GM23248 (cell line): ENCODE measurements at regions not wholly inside any gene's neighbourhood (a gene's known extent, or its start where the extent isn't known, plus 50 kb on each side); places are given as distances from the start of the nearest gene placed in this dataset.

Experiments
- DNase-seq: peaks from one replicate; pipeline ENCODE4 v3.0.0-alpha.2; 2015
- H2AFZ ChIP-seq: fragments of 200-600 bp; sonication (generic); 2 replicates; pipeline ENCODE4 v1.6.1; 2016; ENCODE audit warnings: antibody characterized with exemption
- H3F3A ChIP-seq: fragments of 200-600 bp; sonication (generic); 2 replicates; pipeline ENCODE4 v1.6.1; 2016; ENCODE audit warnings: mild to moderate bottlenecking, antibody characterized with exemption, mixed run types; ENCODE audit not compliant: insufficient read depth
- H3K27ac ChIP-seq: fragments of 200-600 bp; sonication (generic); 2 replicates; pipeline ENCODE4 v1.5.1; 2016; ENCODE audit warnings: mild to moderate bottlenecking
- H3K27me3 ChIP-seq: fragments of 200-600 bp; sonication (generic); replicated peaks from 2 replicates; pipeline ENCODE4 v1.6.1; 2016; ENCODE audit warnings: mild to moderate bottlenecking; ENCODE audit not compliant: insufficient read depth
- H3K36me3 ChIP-seq: fragments of 200-600 bp; sonication (generic); 2 replicates; pipeline ENCODE4 v1.6.1; 2016; ENCODE audit warnings: low read depth, mild to moderate bottlenecking
- H3K4me1 ChIP-seq: fragments of 200-600 bp; sonication (generic); 2 replicates; pipeline ENCODE4 v1.6.1; 2016; ENCODE audit warnings: mild to moderate bottlenecking; ENCODE audit not compliant: insufficient read depth
- H3K4me2 ChIP-seq: fragments of 200-600 bp; sonication (generic); one replicate; pipeline ENCODE4 v1.6.1; 2016; ENCODE audit warnings: mild to moderate bottlenecking; ENCODE audit not compliant: unreplicated experiment
- H3K4me3 ChIP-seq: fragments of 200-600 bp; sonication (generic); 2 replicates; pipeline ENCODE4 v1.5.1; 2016; ENCODE audit warnings: mild to moderate bottlenecking
- H3K79me2 ChIP-seq: fragments of 200-600 bp; sonication (generic); 2 replicates; pipeline ENCODE4 v1.6.1; 2016; ENCODE audit warnings: mild to moderate bottlenecking; ENCODE audit not compliant: insufficient read depth
- H3K9ac ChIP-seq: fragments of 200-600 bp; sonication (generic); 2 replicates; pipeline ENCODE4 v1.6.1; 2016; ENCODE audit warnings: mild to moderate bottlenecking
- H3K9me2 ChIP-seq: fragments of 200-600 bp; sonication (generic); 2 replicates; pipeline ENCODE4 v1.6.1; 2016; ENCODE audit warnings: mixed run types, mild to moderate bottlenecking, moderate library complexity; ENCODE audit not compliant: insufficient read depth
- H3K9me3 ChIP-seq: fragments of 200-600 bp; sonication (generic); one replicate; pipeline ENCODE4 v1.6.1; 2017; ENCODE audit warnings: low read depth
- H4K20me1 ChIP-seq: fragments of 200-600 bp; sonication (generic); 2 replicates; pipeline ENCODE4 v1.6.0; 2016; ENCODE audit not compliant: insufficient read depth
- EZH2 ChIP-seq: fragments of 200-600 bp; sonication (generic); IDR thresholded peaks from 2 replicates; pipeline ENCODE4 v1.6.1; 2018; ENCODE audit warnings: antibody characterized with exemption, mild to moderate bottlenecking; ENCODE audit not compliant: insufficient read depth, poor library complexity, severe bottlenecking
- EZH2phosphoT487 ChIP-seq: fragments of 200-600 bp; sonication (generic); IDR thresholded peaks from 2 replicates; pipeline ENCODE4 v1.6.1; 2018; ENCODE audit warnings: antibody characterized with exemption, moderate library complexity, mild to moderate bottlenecking, low read depth; ENCODE audit not compliant: insufficient read depth
- WGBS, 2 experiments: methylation state at CpG; one replicate each; pipeline ENCODE4 v1.1.6; 2015 to 2017; ENCODE audit warnings: low lambda C conversion rate in 2 of 2, low coverage in 1 of 2; ENCODE audit errors: missing lambda C conversion rate in 2 of 2; 5-methylcytosine and 5-hydroxymethylcytosine counted together
- in situ Hi-C: fragments of 300-500 bp; cut with MboI; formaldehyde crosslinking; loops from 2 replicates; pipeline ENCODE4 v1.15.0; 2020

DNA sequence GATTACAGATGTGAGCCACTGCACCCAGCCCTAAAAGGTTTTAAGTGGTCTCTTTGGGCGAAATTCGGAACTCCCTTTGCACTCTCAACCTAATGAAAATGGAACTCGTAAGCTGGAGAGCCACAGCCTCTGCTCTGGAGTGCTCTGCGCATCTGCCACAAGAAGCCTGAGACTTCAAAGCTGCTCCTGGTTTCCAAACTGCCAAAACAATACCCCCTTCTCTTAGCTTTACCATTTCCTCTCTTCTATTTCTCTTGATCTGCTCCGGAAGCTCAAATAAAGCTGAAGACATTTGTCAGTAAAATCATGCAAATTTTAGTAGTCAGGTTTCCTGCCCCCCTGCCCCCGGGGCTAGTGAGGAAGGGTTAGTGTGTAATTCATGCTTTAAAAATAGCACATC lies 312.7 kb downstream of the MFSD1 start:
- TF ChIP-seq EZH2 (no peak), EZH2phosphoT487 (no peak)
- Histone ChIP-seq H3K9me3 (no peaks in the 10 kb centered on the region), H3K79me2 (no peaks in the 10 kb centered on the region), H3K27ac (no peak overlapping the region), H3K36me3 (no peaks in the 10 kb centered on the region), H4K20me1 (no peaks in the 10 kb centered on the region), H3K9me2 (no peaks in the 10 kb centered on the region), H3K4me1 (no peaks in the 10 kb centered on the region), H3K27me3 (no peaks in the 10 kb centered on the region), H3K9ac (no peak overlapping the region), H3F3A (no peaks in the 10 kb centered on the region), H3K4me2 (no peak overlapping the region), H3K4me3 (no peak overlapping the region), H2AFZ (no peak overlapping the region)
- WGBS, 2 experiments, result 59 to 65% methylated on average over 6 of the region's 6 CpGs
- no peak for DNase-seq
- in situ Hi-C loops, result no loop called here

- no peak overlapping the region for H3K4me2 ChIP-seq
- no peak overlapping the region for H2AFZ ChIP-seq
- H3K27me3 ChIP-seq, result no peaks in the 10 kb centered on the region
- no peaks in the 10 kb centered on the region for H3K36me3 ChIP-seq
- H3F3A ChIP-seq, result peaks cover 25% of the 10 kb centered on the region
- H3K9me3 ChIP-seq, result no peaks in the 10 kb centered on the region
- no peak overlapping the region for H3K27ac ChIP-seq
- H3K9ac ChIP-seq, result no peak overlapping the region
- no peaks in the 10 kb centered on the region for H3K79me2 ChIP-seq
- peaks cover 30% of the 10 kb centered on the region for H3K4me1 ChIP-seq
- 94 to 100% methylated on average over 1 of the region's 1 CpG for WGBS, 2 experiments
- H3K4me3 ChIP-seq, result no peak overlapping the region
- in situ Hi-C loops, result no loop called here
- H3K9me2 ChIP-seq, result no peaks in the 10 kb centered on the region
- no peaks in the 10 kb centered on the region for H4K20me1 ChIP-seq
- DNase-seq, result no peak
- no peak for TF ChIP-seq EZH2
- no peak for TF ChIP-seq EZH2phosphoT487
Measured at GRCh38 chr3:159123877-159124276, 322.0 kb downstream of the MFSD1 start.

DNA sequence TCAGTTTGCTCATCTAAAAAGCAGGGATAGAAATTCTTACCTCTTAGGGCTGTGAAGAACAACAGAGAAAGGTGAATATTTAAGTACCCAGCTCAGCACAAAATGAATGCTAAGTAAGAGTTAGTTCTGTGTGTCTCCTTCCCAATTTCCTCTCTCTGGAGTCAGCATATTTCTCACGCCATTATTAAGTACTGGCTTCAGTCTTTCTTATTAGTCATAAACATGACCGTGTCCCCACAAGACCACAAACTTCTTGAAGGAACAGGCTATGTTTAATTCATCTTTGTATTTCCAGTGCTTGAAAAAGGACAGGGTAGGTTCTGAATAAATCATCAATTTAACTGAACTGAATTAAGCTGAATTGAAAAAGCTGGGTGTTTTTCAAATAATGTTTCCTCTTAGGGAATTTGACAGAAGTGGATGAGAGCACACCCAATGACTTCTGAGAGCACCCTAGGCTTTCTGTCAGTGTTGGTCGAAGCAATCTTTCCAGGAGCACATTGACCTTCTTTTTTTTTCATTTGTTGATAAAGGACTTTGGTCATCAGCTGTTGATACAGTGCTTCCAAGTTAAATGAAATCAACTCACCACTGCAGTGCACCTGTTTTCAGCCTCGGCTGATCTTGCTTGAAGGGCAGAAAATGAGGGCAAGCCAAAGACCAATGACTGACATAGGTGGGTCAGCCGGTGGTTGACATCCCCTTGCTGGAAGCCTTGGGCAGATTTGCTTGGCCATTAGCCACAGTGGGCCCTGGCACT lies 324.6 kb downstream of the MFSD1 start:
- H3K27me3 ChIP-seq, result no peaks in the 10 kb centered on the region
- H3F3A ChIP-seq, result peaks cover 36% of the 10 kb centered on the region
- H3K9ac ChIP-seq, result no peak overlapping the region
- no peak overlapping the region for H3K4me3 ChIP-seq
- H3K9me2 ChIP-seq, result no peaks in the 10 kb centered on the region
- 28 to 29% methylated on average over 5 of the region's 5 CpGs for WGBS, 2 experiments
- H3K4me2 ChIP-seq, result no peak overlapping the region
- TF ChIP-seq EZH2phosphoT487, result no peak
- no peak for TF ChIP-seq EZH2
- H3K4me1 ChIP-seq, result peaks cover 38% of the 10 kb centered on the region
- H3K9me3 ChIP-seq, result no peaks in the 10 kb centered on the region
- peak; percentile 81 for DNase-seq
- H4K20me1 ChIP-seq, result no peaks in the 10 kb centered on the region
- peak overlapping the region; percentile 10 for H3K27ac ChIP-seq
- H3K36me3 ChIP-seq, result no peaks in the 10 kb centered on the region
- no peaks in the 10 kb centered on the region for H3K79me2 ChIP-seq
- in situ Hi-C loops, result no loop called here
- H2AFZ ChIP-seq, result peak overlapping the region; percentile 49; the same call in 1 of the 2 replicates

- no peaks in the 10 kb centered on the region for H3K9me2 ChIP-seq
- in situ Hi-C loops, result no loop called here
- no peaks in the 10 kb centered on the region for H3K79me2 ChIP-seq
- no peak overlapping the region for H3K4me3 ChIP-seq
- H4K20me1 ChIP-seq, result no peaks in the 10 kb centered on the region
- no peaks in the 10 kb centered on the region for H3K27me3 ChIP-seq
- H3K9ac ChIP-seq, result no peak overlapping the region
- TF ChIP-seq EZH2 (no peak), EZH2phosphoT487 (no peak)
- no peak overlapping the region for H3K27ac ChIP-seq
- peak; percentile 21 for DNase-seq
- no peak overlapping the region for H2AFZ ChIP-seq
- H3K36me3 ChIP-seq, result no peaks in the 10 kb centered on the region
- no peaks in the 10 kb centered on the region for H3K9me3 ChIP-seq
- H3K4me1 ChIP-seq, result peaks cover 38% of the 10 kb centered on the region
- H3F3A ChIP-seq, result peaks cover 36% of the 10 kb centered on the region
- no peak overlapping the region for H3K4me2 ChIP-seq
Measured at GRCh38 chr3:159127021-159127392, 325.2 kb downstream of the MFSD1 start.
